ENCODE measurements at regions not wholly inside any gene's neighbourhood (a gene's known extent, or its start where the extent isn't known, plus 50 kb on each side); places are given as distances from the start of the nearest gene placed in this dataset.

DNA sequence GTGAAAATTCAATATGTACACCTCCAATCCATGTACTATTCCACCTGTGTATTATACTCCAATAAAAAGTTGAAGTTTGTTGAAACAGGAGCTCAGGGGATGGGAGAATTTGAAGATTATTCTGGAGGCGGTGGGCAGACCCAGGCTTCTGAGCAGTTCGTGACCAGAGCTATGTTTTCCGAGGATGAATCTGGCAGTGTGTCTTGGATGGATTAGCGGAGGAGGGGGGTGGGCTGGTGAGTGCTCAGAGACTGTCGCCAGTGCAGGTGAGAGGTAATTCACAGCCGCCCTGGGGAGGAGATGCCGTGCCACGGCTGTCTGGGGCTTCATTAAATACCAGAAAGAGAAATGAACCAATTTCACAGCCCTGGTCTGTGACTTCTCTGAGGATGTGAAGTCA, 283.0 kb upstream of the RTL1 start:
- TF ChIP-seq, protein P1, sequence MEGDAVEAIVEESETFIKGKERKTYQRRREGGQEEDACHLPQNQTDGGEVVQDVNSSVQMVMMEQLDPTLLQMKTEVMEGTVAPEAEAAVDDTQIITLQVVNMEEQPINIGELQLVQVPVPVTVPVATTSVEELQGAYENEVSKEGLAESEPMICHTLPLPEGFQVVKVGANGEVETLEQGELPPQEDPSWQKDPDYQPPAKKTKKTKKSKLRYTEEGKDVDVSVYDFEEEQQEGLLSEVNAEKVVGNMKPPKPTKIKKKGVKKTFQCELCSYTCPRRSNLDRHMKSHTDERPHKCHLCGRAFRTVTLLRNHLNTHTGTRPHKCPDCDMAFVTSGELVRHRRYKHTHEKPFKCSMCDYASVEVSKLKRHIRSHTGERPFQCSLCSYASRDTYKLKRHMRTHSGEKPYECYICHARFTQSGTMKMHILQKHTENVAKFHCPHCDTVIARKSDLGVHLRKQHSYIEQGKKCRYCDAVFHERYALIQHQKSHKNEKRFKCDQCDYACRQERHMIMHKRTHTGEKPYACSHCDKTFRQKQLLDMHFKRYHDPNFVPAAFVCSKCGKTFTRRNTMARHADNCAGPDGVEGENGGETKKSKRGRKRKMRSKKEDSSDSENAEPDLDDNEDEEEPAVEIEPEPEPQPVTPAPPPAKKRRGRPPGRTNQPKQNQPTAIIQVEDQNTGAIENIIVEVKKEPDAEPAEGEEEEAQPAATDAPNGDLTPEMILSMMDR (IDR thresholded peaks at IDR 0.05): no peak
- TF ChIP-seq POLR2A (IDR thresholded peaks at IDR 0.05): no peak
